ENCODE measurements at regions not wholly inside any gene's neighbourhood (a gene's known extent, or its start where the extent isn't known, plus 50 kb on each side); places are given as distances from the start of the nearest gene placed in this dataset.

DNA sequence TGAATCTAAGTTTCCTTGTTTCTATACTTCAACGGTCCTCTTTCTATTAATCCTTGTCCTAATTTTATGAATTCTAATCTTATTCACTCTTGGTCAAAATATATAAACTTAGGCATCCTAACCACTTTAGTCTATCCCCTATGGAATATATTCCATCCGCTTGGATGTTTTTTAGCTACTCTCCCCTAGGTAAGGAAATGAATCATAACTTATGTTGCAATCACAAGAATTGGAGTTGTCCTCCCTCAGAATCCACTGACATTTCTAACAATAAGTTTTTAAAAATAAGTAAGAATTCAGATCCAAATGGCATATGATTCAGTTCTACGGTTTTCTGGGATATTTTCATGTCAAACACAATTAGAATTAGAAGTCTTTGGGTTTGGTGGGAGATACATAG is 1081.6 kb downstream of the SORCS1 start:
- no peak for TF ChIP-seq SP1 (IDR thresholded peaks at IDR 0.05)
- no peak for TF ChIP-seq FOXA1 (IDR thresholded peaks at IDR 0.05)
- no peak for TF ChIP-seq BHLHE40 (IDR thresholded peaks at IDR 0.05; ENCODE audit: borderline replicate concordance)
- no peak for TF ChIP-seq FOXM1 (IDR thresholded peaks at IDR 0.05; ENCODE audit: borderline replicate concordance)
- TF ChIP-seq L3MBTL2 (conservative IDR thresholded peaks at IDR 0.05), result no peak
- no peak for TF ChIP-seq CTBP1 (IDR thresholded peaks at IDR 0.05; ENCODE audit: borderline replicate concordance)
- TF ChIP-seq SUZ12 (IDR thresholded peaks at IDR 0.05), result no peak
- no peak for TF ChIP-seq ELF4 (IDR thresholded peaks at IDR 0.05)
- no peak for TF ChIP-seq FOXK2 (IDR thresholded peaks at IDR 0.05)
- no peak for TF ChIP-seq NFRKB (IDR thresholded peaks at IDR 0.05)
- no peak for TF ChIP-seq LEF1 (IDR thresholded peaks at IDR 0.05; ENCODE audit: borderline replicate concordance)
- TF ChIP-seq, protein P1, sequence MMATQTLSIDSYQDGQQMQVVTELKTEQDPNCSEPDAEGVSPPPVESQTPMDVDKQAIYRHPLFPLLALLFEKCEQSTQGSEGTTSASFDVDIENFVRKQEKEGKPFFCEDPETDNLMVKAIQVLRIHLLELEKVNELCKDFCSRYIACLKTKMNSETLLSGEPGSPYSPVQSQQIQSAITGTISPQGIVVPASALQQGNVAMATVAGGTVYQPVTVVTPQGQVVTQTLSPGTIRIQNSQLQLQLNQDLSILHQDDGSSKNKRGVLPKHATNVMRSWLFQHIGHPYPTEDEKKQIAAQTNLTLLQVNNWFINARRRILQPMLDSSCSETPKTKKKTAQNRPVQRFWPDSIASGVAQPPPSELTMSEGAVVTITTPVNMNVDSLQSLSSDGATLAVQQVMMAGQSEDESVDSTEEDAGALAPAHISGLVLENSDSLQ (IDR thresholded peaks at IDR 0.05), result no peak

Data from HEK293T (cell line).